ENCODE measurements at regions not wholly inside any gene's neighbourhood (a gene's known extent, or its start where the extent isn't known, plus 50 kb on each side); places are given as distances from the start of the nearest gene placed in this dataset.

- TF ChIP-seq CTCF (IDR thresholded peaks at IDR 0.05) (no peak), POLR2A (IDR thresholded peaks at IDR 0.05) (no peak), POLR2AphosphoS5 (IDR thresholded peaks at IDR 0.05) (no peak)
Observed at GRCh38 chr3:36259580-36259979, 120.7 kb upstream of the STAC start.
